Caco-2 (cell line): ENCODE measurements at regions not wholly inside any gene's neighbourhood (a gene's known extent, or its start where the extent isn't known, plus 50 kb on each side); places are given as distances from the start of the nearest gene placed in this dataset.

Experiments
- BruUV-seq: library from RNA; stranded (reverse); fragments of 400-500 nt; replicated peaks from 2 replicates; lab custom pipeline; 2021; lab: Mats Ljungman, UMichigan
- CTCF ChIA-PET: fragments of 300-600 bp; sonication (Branson Sonifier 250); formaldehyde crosslinking; loops from one replicate; lab custom pipeline; 2022; ENCODE audit warnings: antibody characterized with exemption; lab: Charles Lee
- POLR2A ChIA-PET: fragments of 300-600 bp; sonication (Branson Sonifier 250); formaldehyde crosslinking; loops from one replicate; lab custom pipeline; 2022; ENCODE audit warnings: antibody characterized with exemption; lab: Charles Lee
- DNase-seq, 2 experiments: peaks; one replicate each; pipeline versions ENCODE4 v3.0.0 to v3.0.0-alpha.2; 2020 to 2022
- H3K27me3 ChIP-seq: replicated peaks from 2 replicates; pipeline ENCODE4 v1.6.0; 2011; ENCODE audit warnings: low read length; ENCODE audit not compliant: control insufficient read depth, insufficient read depth
- H3K36me3 ChIP-seq: 2 replicates; pipeline ENCODE4 v1.5.1; 2011; ENCODE audit warnings: low read length; ENCODE audit not compliant: control insufficient read depth, insufficient read depth
- H3K4me1 ChIP-seq: fragments of 250-450 bp; sonication (Bioruptor Pico); 2 replicates; pipeline ENCODE4 v1.5.1; 2020; ENCODE audit warnings: mild to moderate bottlenecking
- H3K4me3 ChIP-seq: 2 replicates; pipeline ENCODE4 v1.5.1; 2011; ENCODE audit warnings: low read depth, mild to moderate bottlenecking, control low read depth, low read length
- H3K9me3 ChIP-seq: fragments of 250-450 bp; sonication (Bioruptor Pico); 2 replicates; pipeline ENCODE4 v1.5.1; 2020; ENCODE audit warnings: mild to moderate bottlenecking, moderate library complexity
- H3K27ac Mint-ChIP-seq: one replicate; pipeline ENCODE4 v1.8.0; 2022; ENCODE audit warnings: mixed read lengths; ENCODE audit not compliant: unreplicated experiment
- H3K27me3 Mint-ChIP-seq: one replicate; pipeline ENCODE4 v1.8.0; 2022; ENCODE audit warnings: mixed read lengths; ENCODE audit not compliant: insufficient read depth, unreplicated experiment
- H3K36me3 Mint-ChIP-seq: one replicate; pipeline ENCODE4 v1.8.0; 2022; ENCODE audit warnings: mild to moderate bottlenecking, mixed read lengths; ENCODE audit not compliant: insufficient read depth, unreplicated experiment
- H3K4me1 Mint-ChIP-seq: one replicate; pipeline ENCODE4 v1.8.0; 2022; ENCODE audit warnings: low read depth, mixed read lengths; ENCODE audit not compliant: unreplicated experiment
- H3K4me3 Mint-ChIP-seq: one replicate; pipeline ENCODE4 v1.8.0; 2022; ENCODE audit warnings: mild to moderate bottlenecking, moderate library complexity, mixed read lengths; ENCODE audit not compliant: unreplicated experiment
- H3K9me3 Mint-ChIP-seq: one replicate; pipeline ENCODE4 v1.8.0; 2022; ENCODE audit warnings: mixed read lengths; ENCODE audit not compliant: unreplicated experiment
- CTCF ChIP-seq, 2 experiments: fragments of 200-600 bp in 1 of 2; IDR thresholded peaks; 1 replicate in 1 of 2; 2 replicates in 1 of 2; pipeline versions ENCODE4 v1.5.1 to v1.8.0; 2011 to 2022; ENCODE audit warnings: antibody characterized with exemption in 1 of 2, control low read depth in 1 of 2, inconsistent platforms in 1 of 2, low read depth in 1 of 2, low read length in 1 of 2, mild to moderate bottlenecking in 1 of 2, moderate library complexity in 1 of 2; ENCODE audit not compliant: insufficient read depth in 1 of 2, severe bottlenecking in 1 of 2, unreplicated experiment in 1 of 2
- intact Hi-C: fragments of 100-400 bp; cut with micrococcal nuclease; formaldehyde crosslinking; loops from one replicate; pipeline ENCODE4 v1.10.0; 2022; ENCODE audit not compliant: unreplicated experiment

- no peaks in the 10 kb centered on the region for H3K27me3 ChIP-seq
- intact Hi-C loops = no loop called here
- CTCF ChIA-PET = no interaction called here
- Mint-ChIP-seq H3K27ac (no peak overlapping the region), H3K4me1 (no peaks in the 10 kb centered on the region), H3K9me3 (no peaks in the 10 kb centered on the region), H3K4me3 (no peak overlapping the region), H3K36me3 (no peaks in the 10 kb centered on the region), H3K27me3 (peaks cover 3% of the 10 kb centered on the region)
- TF ChIP-seq CTCF (IDR thresholded peaks at IDR 0.05; ENCODE audit: insufficient read depth in 1 of 2, low read depth in 1 of 2, low read length in 1 of 2, severe bottlenecking in 1 of 2, unreplicated experiment in 1 of 2) = no peak
- H3K36me3 ChIP-seq = no peaks in the 10 kb centered on the region
- no peak overlapping the region for H3K4me3 ChIP-seq
- POLR2A ChIA-PET = no interaction called here
- no peak for DNase-seq
- no peaks in the 10 kb centered on the region for H3K9me3 ChIP-seq
- no TSS peak for BruUV-seq
- H3K4me1 ChIP-seq = no peaks in the 10 kb centered on the region
These were observed 78.0 kb downstream of the HMX1 start for GRCh38 chr4:8793571-8794160.

GRCh38 chr4:8792491-8792890, 79.1 kb downstream of the HMX1 start:
- no peak overlapping the region for H3K27ac Mint-ChIP-seq
- BruUV-seq = no TSS peak
- no peaks in the 10 kb centered on the region for H3K36me3 ChIP-seq
- DNase-seq = no peak
- CTCF ChIA-PET = no interaction called here
- no peaks in the 10 kb centered on the region for H3K4me1 Mint-ChIP-seq
- no peaks in the 10 kb centered on the region for H3K9me3 Mint-ChIP-seq
- H3K27me3 Mint-ChIP-seq = peaks cover 6% of the 10 kb centered on the region
- intact Hi-C loops = no loop called here
- no peaks in the 10 kb centered on the region for H3K4me1 ChIP-seq
- no peaks in the 10 kb centered on the region for H3K27me3 ChIP-seq
- no peak overlapping the region for H3K4me3 ChIP-seq
- POLR2A ChIA-PET = no interaction called here
- H3K4me3 Mint-ChIP-seq = no peak overlapping the region
- no peak for TF ChIP-seq CTCF (IDR thresholded peaks at IDR 0.05; ENCODE audit: insufficient read depth in 1 of 2, low read depth in 1 of 2, low read length in 1 of 2, severe bottlenecking in 1 of 2, unreplicated experiment in 1 of 2)
- no peaks in the 10 kb centered on the region for H3K9me3 ChIP-seq
- H3K36me3 Mint-ChIP-seq = no peaks in the 10 kb centered on the region

- no peak for DNase-seq
- intact Hi-C loops = no loop called here
- Histone ChIP-seq H3K9me3 (no peaks in the 10 kb centered on the region), H3K36me3 (no peaks in the 10 kb centered on the region), H3K4me3 (no peak overlapping the region), H3K4me1 (no peaks in the 10 kb centered on the region), H3K27me3 (no peaks in the 10 kb centered on the region; the same call in 1 of the 2 replicates)
- Mint-ChIP-seq H3K36me3 (no peaks in the 10 kb centered on the region), H3K27me3 (peaks cover 12% of the 10 kb centered on the region), H3K9me3 (no peaks in the 10 kb centered on the region), H3K27ac (no peak overlapping the region), H3K4me3 (no peak overlapping the region), H3K4me1 (no peaks in the 10 kb centered on the region)
- POLR2A ChIA-PET = no interaction called here
- no peak for TF ChIP-seq CTCF (IDR thresholded peaks at IDR 0.05; ENCODE audit: insufficient read depth in 1 of 2, low read depth in 1 of 2, low read length in 1 of 2, severe bottlenecking in 1 of 2, unreplicated experiment in 1 of 2)
- no TSS peak for BruUV-seq
- CTCF ChIA-PET = no interaction called here
These were observed 80.0 kb downstream of the HMX1 start for GRCh38 chr4:8791609-8792008.
